ENCODE measurements at regions not wholly inside any gene's neighbourhood (a gene's known extent, or its start where the extent isn't known, plus 50 kb on each side); places are given as distances from the start of the nearest gene placed in this dataset.

DNA sequence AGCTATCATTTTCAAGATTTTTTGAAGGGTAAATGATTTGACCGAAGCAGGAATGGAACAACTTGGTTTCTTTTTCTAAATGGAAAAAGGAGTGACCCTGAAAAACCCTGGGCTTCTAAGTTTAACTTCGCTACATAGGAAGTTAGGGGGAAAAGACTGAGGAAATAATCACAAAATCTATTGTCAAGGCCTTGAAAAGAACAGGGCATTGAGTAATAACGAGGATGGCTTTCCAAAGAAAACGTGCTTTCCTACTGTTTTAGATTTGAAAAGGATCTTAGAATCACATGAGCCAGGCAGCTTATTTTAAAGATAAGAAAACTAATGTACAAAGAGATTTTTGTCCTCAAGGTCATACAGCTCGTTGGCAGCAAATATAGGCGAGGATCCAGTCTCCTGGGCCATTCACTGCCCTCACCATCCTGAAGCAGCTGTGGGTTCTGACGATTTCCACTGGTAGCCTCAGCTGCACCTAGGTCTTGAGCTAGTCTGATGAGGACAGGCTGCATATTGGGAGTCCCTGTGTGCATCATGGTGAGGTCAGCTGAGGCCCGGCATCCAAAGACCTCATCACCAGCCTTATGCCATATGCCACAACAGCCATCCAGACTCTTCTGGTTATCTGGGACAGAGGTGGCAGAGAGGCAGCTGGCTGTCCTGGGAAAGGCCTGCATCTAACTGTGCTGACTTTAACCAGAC is 384.7 kb upstream of the NRP1 start:
- Histone ChIP-seq H3K4me3 (no peak overlapping the region), H3K4me1 (no peaks in the 10 kb centered on the region), H3K27me3 (no peaks in the 10 kb centered on the region), H3K9me3 (no peaks in the 10 kb centered on the region), H3K36me3 (no peaks in the 10 kb centered on the region), H3K27ac (no peak overlapping the region)
- DNase-seq: no peak
- no peak for TF ChIP-seq POLR2A (IDR thresholded peaks at IDR 0.05)
- TF ChIP-seq, protein P1, sequence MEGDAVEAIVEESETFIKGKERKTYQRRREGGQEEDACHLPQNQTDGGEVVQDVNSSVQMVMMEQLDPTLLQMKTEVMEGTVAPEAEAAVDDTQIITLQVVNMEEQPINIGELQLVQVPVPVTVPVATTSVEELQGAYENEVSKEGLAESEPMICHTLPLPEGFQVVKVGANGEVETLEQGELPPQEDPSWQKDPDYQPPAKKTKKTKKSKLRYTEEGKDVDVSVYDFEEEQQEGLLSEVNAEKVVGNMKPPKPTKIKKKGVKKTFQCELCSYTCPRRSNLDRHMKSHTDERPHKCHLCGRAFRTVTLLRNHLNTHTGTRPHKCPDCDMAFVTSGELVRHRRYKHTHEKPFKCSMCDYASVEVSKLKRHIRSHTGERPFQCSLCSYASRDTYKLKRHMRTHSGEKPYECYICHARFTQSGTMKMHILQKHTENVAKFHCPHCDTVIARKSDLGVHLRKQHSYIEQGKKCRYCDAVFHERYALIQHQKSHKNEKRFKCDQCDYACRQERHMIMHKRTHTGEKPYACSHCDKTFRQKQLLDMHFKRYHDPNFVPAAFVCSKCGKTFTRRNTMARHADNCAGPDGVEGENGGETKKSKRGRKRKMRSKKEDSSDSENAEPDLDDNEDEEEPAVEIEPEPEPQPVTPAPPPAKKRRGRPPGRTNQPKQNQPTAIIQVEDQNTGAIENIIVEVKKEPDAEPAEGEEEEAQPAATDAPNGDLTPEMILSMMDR (IDR thresholded peaks at IDR 0.05): no peak
- intact Hi-C loops (cut with DNase I; ENCODE audit: low total_unique reads): no loop called here

DNA sequence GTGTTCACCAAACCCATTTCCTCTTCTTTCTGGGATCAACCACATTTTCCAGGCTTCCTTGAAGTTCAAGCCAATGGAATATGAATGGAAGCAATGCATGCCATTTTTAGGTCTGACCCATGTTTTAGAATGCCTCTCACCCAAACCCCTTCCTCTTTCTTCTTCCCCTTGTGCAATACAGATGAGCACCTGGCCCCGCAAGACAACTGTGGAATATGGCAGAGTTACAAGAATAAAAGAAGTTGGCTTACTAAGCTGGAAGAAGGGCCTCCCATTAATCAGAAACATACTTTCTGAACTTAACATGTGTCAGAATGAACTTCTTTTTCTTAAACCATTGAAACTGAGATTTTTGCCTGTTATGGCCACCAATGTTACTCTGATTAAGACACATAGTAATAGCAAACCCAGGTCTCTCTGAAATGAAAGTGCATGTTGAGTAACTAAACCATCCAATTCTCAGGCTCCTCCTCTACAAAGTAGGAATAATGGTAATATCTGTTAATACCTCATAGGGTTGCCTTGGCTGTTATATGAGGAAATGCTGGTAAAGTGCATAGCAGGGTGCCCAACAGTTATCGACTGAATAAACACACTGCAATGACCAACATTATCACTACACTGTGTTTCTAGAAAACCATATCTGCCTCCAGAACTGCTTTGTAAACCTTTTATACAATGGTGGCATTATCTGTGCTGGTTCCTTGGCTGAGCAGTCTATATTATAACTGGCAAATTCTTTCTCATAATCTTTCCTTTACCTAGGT is 382.2 kb upstream of the NRP1 start:
- Histone ChIP-seq H3K27ac (no peak overlapping the region), H3K4me1 (no peaks in the 10 kb centered on the region), H3K27me3 (no peaks in the 10 kb centered on the region), H3K9me3 (no peaks in the 10 kb centered on the region), H3K36me3 (no peaks in the 10 kb centered on the region), H3K4me3 (no peak overlapping the region)
- TF ChIP-seq POLR2A (IDR thresholded peaks at IDR 0.05): no peak
- TF ChIP-seq, protein P1 (IDR thresholded peaks at IDR 0.05): no peak
- intact Hi-C loops (cut with DNase I; ENCODE audit: low total_unique reads): no loop called here
- no peak for DNase-seq

DNA sequence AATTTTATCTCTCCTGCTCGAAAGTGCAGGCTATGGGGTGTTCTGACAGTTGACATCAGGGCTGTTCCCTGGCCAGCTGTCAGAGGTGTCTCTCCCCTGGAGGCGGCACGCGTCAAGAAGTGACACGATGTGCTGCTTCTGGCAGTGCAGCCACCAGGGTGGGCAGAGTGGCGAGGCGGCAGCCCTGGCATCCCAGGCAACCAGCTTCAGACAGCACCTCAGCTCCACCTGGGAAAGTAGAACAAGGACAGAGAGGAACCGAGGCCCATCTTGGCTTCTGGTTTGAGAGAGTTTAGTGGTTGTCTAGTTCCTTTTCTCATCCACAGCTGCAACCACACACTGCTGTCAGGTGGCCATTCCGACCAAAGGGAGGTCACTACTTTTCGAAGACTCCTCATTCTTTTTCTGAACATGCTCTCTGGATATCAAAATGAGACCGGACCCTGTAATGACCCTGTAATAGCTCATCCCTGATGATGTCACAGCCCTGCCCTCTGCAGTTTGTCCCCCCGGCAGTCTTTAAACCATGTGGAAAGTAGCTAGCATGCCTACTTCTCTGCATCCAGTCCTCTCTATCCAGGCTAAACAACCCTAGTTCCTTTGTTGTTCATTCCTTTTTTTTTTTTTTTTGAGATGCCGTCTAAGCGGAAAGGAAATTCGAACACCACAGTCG is 381.0 kb upstream of the NRP1 start:
- TF ChIP-seq, protein P1 (IDR thresholded peaks at IDR 0.05): no peak
- no peak for TF ChIP-seq POLR2A (IDR thresholded peaks at IDR 0.05)
- no peak overlapping the region for H3K27ac ChIP-seq
- H3K4me3 ChIP-seq: no peak overlapping the region
- no peaks in the 10 kb centered on the region for H3K4me1 ChIP-seq
- H3K27me3 ChIP-seq: no peaks in the 10 kb centered on the region
- H3K36me3 ChIP-seq: no peaks in the 10 kb centered on the region
- intact Hi-C loops (cut with DNase I; ENCODE audit: low total_unique reads): no loop called here
- DNase-seq: no peak
- H3K9me3 ChIP-seq: no peaks in the 10 kb centered on the region

DNA sequence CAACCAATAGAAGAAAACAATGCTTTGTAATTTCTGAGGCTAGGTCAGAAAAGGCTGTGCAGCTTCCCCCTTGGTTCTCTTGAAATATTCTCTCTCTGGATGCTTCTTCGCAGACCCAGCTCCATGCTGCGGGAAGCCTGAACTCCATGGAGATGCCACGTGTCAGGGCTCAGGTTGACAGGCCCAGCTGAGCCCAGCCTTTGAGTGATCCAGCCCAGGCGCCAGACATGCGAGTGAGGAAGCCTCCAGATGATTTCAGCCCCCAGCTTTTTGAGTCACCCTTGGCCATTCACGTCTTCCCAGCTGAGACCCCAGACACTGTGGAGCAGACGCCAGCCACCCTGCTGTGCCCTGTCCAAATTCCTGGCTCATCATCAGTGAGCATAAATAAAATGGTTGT is 378.4 kb upstream of the NRP1 start:
- H3K4me3 ChIP-seq: no peak overlapping the region
- H3K4me1 ChIP-seq: no peaks in the 10 kb centered on the region
- TF ChIP-seq POLR2A (IDR thresholded peaks at IDR 0.05): no peak
- TF ChIP-seq, protein P1 (IDR thresholded peaks at IDR 0.05): no peak
- H3K27ac ChIP-seq: no peak overlapping the region
- H3K27me3 ChIP-seq: no peaks in the 10 kb centered on the region
- intact Hi-C loops (cut with DNase I; ENCODE audit: low total_unique reads): no loop called here
- no peaks in the 10 kb centered on the region for H3K9me3 ChIP-seq
- DNase-seq: no peak
- H3K36me3 ChIP-seq: no peaks in the 10 kb centered on the region

DNA sequence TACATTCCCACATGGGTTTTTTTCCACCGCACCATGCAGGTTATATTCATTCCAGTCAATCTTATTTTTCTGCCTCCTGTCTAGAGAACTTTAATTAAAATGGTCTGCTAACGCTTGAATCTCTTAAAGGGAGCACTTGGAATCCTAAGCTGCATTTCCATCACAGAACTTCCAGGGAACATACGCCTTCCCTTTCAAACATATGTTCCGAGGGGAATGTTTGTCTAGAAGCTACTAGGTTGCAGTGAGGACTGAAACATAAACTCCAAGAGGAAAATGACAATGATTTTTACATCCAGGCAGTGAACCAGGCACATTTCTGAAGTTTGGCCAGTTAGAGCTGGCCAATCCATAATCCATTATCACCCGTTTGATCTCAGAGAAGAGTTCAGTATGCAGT is 375.5 kb upstream of the NRP1 start:
- H3K27ac ChIP-seq: no peak overlapping the region
- H3K9me3 ChIP-seq: no peaks in the 10 kb centered on the region
- DNase-seq: no peak
- no peaks in the 10 kb centered on the region for H3K4me1 ChIP-seq
- intact Hi-C loops (cut with DNase I; ENCODE audit: low total_unique reads): no loop called here
- no peaks in the 10 kb centered on the region for H3K36me3 ChIP-seq
- TF ChIP-seq POLR2A (IDR thresholded peaks at IDR 0.05): no peak
- TF ChIP-seq, protein P1 (IDR thresholded peaks at IDR 0.05): no peak
- no peaks in the 10 kb centered on the region for H3K27me3 ChIP-seq
- H3K4me3 ChIP-seq: no peak overlapping the region

Data from uterus (tissue), 3 donors.